ENCODE measurements at regions not wholly inside any gene's neighbourhood (a gene's known extent, or its start where the extent isn't known, plus 50 kb on each side); places are given as distances from the start of the nearest gene placed in this dataset.

DNA sequence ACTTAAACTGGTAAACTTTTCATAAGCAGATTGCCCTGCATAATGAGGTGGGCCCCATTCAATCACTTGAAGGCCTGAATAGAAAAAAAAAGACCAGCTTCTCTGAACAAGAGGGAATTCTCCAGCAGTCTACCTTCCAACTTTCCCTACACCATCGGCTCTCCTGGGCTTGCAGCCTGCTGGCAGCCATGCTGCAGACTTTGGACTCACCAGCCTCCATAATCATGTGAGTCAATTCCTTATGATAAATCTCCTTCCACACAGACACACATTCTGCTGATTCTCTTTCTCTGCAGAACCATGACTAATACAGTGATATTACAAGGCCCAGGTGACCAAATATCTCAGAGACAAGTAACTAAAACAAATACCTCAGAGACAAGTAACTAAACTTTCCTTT lies 113.8 kb upstream of the WDR17 start:
- TF ChIP-seq, protein P1, sequence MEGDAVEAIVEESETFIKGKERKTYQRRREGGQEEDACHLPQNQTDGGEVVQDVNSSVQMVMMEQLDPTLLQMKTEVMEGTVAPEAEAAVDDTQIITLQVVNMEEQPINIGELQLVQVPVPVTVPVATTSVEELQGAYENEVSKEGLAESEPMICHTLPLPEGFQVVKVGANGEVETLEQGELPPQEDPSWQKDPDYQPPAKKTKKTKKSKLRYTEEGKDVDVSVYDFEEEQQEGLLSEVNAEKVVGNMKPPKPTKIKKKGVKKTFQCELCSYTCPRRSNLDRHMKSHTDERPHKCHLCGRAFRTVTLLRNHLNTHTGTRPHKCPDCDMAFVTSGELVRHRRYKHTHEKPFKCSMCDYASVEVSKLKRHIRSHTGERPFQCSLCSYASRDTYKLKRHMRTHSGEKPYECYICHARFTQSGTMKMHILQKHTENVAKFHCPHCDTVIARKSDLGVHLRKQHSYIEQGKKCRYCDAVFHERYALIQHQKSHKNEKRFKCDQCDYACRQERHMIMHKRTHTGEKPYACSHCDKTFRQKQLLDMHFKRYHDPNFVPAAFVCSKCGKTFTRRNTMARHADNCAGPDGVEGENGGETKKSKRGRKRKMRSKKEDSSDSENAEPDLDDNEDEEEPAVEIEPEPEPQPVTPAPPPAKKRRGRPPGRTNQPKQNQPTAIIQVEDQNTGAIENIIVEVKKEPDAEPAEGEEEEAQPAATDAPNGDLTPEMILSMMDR (IDR thresholded peaks at IDR 0.05) = no peak
- no peak for TF ChIP-seq POLR2A (IDR thresholded peaks at IDR 0.05)
